ENCODE measurements at regions not wholly inside any gene's neighbourhood (a gene's known extent, or its start where the extent isn't known, plus 50 kb on each side); places are given as distances from the start of the nearest gene placed in this dataset.

DNA sequence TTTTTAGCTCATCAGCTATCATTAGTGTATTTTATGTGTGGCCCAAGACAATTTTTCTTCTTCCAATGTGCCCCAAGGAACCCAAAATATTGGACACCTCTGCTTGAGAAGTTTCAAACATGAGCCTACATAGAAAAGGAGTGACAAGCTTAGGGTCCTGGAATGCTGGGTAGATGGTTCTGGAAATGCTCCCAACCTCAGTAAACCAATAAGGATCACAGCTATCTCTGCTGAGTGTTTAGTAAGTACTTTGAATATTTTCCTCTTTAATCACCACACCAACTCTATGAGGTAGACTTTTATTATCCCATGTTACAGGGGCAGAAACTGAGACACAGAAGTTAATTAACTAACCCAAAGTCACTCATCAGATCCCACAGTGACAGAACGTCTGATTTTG, 164.9 kb upstream of the KLF3 start (continued):
- TF ChIP-seq, protein P1, sequence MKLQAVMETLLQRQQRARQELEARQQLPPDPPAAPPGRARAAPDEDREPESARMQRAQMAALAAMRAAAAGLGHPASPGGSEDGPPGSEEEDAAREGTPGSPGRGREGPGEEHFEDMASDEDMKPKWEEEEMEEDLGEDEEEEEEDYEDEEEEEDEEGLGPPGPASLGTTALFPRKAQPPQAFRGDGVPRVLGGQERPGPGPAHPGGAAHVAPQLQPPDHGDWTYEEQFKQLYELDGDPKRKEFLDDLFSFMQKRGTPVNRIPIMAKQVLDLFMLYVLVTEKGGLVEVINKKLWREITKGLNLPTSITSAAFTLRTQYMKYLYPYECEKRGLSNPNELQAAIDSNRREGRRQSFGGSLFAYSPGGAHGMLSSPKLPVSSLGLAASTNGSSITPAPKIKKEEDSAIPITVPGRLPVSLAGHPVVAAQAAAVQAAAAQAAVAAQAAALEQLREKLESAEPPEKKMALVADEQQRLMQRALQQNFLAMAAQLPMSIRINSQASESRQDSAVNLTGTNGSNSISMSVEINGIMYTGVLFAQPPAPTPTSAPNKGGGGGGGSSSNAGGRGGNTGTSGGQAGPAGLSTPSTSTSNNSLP (IDR thresholded peaks at IDR 0.05; ENCODE audit: borderline replicate concordance, low read depth, low read length): no peak

DNA sequence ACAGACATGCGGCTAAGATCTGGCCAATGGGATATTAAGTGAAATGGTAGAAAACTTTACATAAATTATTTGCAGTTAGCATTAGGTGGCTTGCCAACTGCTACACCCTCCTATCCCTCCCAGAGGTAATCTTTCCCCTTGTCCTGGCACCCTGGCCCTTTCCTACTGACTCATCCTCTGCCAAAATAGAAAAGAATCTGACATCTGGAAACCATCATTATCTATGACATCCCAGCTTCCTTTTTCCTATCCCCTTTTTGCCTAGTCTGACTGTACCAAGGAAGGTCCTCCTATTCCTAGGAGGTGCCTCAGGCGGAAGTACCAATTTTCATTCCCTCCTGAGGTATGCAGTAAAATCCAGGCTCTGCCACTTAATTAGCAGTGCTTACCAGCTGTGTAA, 163.6 kb upstream of the KLF3 start:
- ChIA-PET POLR2A (interaction anchor here (1.5 kb wide), 1 partner anchor 13 kb away, joined by 4 read pairs; no protein-coding TSS in a partner anchor), CTCF (ENCODE audit: low intra/inter-chr PET ratio) (no interaction called here)
- WGBS (ENCODE audit: insufficient coverage, low coverage, missing lambda C conversion rate): 75% methylated on average over 2 of the region's 2 CpGs
- H3K9ac ChIP-seq (ENCODE audit: insufficient read depth in 1 of 2, low read depth in 2 of 2, low read length in 2 of 2): no peak overlapping the region
- H3K9me3 ChIP-seq (replicated peaks; ENCODE audit: control insufficient read depth, insufficient read depth, low read depth, low read length): no peaks in the 10 kb centered on the region
- no TSS peak for BruUV-seq (replicated peaks)
- no peaks in the 10 kb centered on the region for H3K79me2 ChIP-seq (ENCODE audit: control insufficient read depth, insufficient read depth, low read length)
- H2AFZ ChIP-seq (ENCODE audit: low read depth, low read length): no peak overlapping the region
- H3K36me3 ChIP-seq (ENCODE audit: control insufficient read depth, insufficient read depth, low read length): no peaks in the 10 kb centered on the region
- H3K4me3 ChIP-seq: no peak overlapping the region
- H3K9me1 ChIP-seq (ENCODE audit: control insufficient read depth, insufficient read depth, low read length): no peaks in the 10 kb centered on the region
- no peak for ATAC-seq
- H3K27ac ChIP-seq (ENCODE audit: extremely low read depth, low read depth, low read length): no peak overlapping the region
- TF ChIP-seq CBX2 (IDR thresholded peaks at IDR 0.05; ENCODE audit: insufficient read depth, low read length, poor library complexity, severe bottlenecking): no peak
- TF ChIP-seq ZNF175 (CRISPR knock-in tag; IDR thresholded peaks at IDR 0.05; ENCODE audit: low read depth): no peak
- TF ChIP-seq, protein P2, sequence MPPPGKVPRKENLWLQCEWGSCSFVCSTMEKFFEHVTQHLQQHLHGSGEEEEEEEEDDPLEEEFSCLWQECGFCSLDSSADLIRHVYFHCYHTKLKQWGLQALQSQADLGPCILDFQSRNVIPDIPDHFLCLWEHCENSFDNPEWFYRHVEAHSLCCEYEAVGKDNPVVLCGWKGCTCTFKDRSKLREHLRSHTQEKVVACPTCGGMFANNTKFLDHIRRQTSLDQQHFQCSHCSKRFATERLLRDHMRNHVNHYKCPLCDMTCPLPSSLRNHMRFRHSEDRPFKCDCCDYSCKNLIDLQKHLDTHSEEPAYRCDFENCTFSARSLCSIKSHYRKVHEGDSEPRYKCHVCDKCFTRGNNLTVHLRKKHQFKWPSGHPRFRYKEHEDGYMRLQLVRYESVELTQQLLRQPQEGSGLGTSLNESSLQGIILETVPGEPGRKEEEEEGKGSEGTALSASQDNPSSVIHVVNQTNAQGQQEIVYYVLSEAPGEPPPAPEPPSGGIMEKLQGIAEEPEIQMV (tag; conservative IDR thresholded peaks at IDR 0.05; ENCODE audit: low read depth): no peak
- no peak for TF ChIP-seq MEF2D (tag; conservative IDR thresholded peaks at IDR 0.05; ENCODE audit: low read depth)
- TF ChIP-seq, protein P3, sequence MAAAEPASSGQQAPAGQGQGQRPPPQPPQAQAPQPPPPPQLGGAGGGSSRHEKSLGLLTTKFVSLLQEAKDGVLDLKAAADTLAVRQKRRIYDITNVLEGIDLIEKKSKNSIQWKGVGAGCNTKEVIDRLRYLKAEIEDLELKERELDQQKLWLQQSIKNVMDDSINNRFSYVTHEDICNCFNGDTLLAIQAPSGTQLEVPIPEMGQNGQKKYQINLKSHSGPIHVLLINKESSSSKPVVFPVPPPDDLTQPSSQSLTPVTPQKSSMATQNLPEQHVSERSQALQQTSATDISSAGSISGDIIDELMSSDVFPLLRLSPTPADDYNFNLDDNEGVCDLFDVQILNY (CRISPR knock-in tag; IDR thresholded peaks at IDR 0.05): no peak
- H3K4me2 ChIP-seq (ENCODE audit: insufficient read depth, low read length): no peak overlapping the region
- intact Hi-C loops (cut with micrococcal nuclease): no loop called here
- DNase-seq (ENCODE audit: extremely low read depth in 1 of 4, low spot score in 3 of 4): no peak
- H3K27me3 ChIP-seq (ENCODE audit: control insufficient read depth in 2 of 2, insufficient read depth in 2 of 2, low read length in 2 of 2): no peaks in the 10 kb centered on the region
- in situ Hi-C loops (cut with MboI): no loop called here
- H3K4me1 ChIP-seq (replicated peaks in 1 of 2; ENCODE audit: control insufficient read depth in 2 of 2, insufficient read depth in 2 of 2, low read length in 2 of 2): no peaks in the 10 kb centered on the region
- no peaks in the 10 kb centered on the region for H4K20me1 ChIP-seq (replicated peaks; ENCODE audit: control insufficient read depth, insufficient read depth, low read length)
- FAIRE-seq: no peak

Data from K562 (cell line).